ENCODE measurements at regions not wholly inside any gene's neighbourhood (a gene's known extent, or its start where the extent isn't known, plus 50 kb on each side); places are given as distances from the start of the nearest gene placed in this dataset.

DNA sequence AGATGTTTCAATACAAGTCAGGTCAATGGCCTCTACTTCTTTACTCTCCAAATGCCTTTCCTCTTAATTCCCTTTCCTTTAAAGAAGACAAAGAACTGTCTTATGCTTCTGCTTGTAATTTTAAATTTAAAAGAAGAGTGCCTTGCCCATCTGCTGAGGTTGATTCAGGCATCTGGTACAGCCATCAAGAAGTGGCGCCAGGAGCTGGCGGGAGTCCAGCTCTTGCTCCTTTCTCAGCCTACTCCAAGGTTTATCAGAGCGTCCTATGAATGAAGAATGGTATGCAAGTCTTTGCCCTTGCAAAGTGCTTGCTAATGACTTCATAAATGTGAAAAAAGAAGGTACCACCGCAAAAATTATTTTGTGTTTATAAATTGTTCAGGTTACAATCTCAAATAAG, 294.6 kb upstream of the TGFBR2 start:
- TF ChIP-seq, protein P1, sequence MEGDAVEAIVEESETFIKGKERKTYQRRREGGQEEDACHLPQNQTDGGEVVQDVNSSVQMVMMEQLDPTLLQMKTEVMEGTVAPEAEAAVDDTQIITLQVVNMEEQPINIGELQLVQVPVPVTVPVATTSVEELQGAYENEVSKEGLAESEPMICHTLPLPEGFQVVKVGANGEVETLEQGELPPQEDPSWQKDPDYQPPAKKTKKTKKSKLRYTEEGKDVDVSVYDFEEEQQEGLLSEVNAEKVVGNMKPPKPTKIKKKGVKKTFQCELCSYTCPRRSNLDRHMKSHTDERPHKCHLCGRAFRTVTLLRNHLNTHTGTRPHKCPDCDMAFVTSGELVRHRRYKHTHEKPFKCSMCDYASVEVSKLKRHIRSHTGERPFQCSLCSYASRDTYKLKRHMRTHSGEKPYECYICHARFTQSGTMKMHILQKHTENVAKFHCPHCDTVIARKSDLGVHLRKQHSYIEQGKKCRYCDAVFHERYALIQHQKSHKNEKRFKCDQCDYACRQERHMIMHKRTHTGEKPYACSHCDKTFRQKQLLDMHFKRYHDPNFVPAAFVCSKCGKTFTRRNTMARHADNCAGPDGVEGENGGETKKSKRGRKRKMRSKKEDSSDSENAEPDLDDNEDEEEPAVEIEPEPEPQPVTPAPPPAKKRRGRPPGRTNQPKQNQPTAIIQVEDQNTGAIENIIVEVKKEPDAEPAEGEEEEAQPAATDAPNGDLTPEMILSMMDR (IDR thresholded peaks at IDR 0.05) = no peak
- TF ChIP-seq EZH2 (IDR thresholded peaks at IDR 0.05) (no peak), EZH2phosphoT487 (IDR thresholded peaks at IDR 0.05) (no peak)

Data from neural progenitor cell (in vitro differentiated cells).